ENCODE measurements at regions not wholly inside any gene's neighbourhood (a gene's known extent, or its start where the extent isn't known, plus 50 kb on each side); places are given as distances from the start of the nearest gene placed in this dataset.

DNA sequence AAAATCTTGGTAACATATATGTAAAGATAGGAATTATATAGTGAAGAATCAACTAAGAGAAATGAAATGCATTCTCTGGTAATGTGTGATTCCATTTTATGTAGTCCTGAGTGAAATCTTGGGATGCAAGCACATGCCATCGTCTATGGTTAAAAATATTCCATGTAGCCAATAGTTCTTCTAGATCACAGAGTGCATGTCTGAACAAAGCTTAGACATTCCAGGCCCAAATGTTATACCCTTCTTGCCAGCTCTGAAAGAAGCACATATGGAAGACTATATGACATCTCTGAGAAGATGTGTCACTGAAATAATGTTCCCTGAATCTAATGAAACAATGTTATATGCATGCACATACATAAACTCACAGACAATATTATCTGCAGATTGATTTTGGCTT lies 92.3 kb upstream of the TFPI start:
- TF ChIP-seq CTCF (IDR thresholded peaks at IDR 0.05) (no peak), POLR2AphosphoS5 (IDR thresholded peaks at IDR 0.05) (no peak), POLR2A (IDR thresholded peaks at IDR 0.05) (no peak), EP300 (IDR thresholded peaks at IDR 0.05; ENCODE audit: low read depth) (no peak)
